ENCODE measurements at regions not wholly inside any gene's neighbourhood (a gene's known extent, or its start where the extent isn't known, plus 50 kb on each side); places are given as distances from the start of the nearest gene placed in this dataset.

DNA sequence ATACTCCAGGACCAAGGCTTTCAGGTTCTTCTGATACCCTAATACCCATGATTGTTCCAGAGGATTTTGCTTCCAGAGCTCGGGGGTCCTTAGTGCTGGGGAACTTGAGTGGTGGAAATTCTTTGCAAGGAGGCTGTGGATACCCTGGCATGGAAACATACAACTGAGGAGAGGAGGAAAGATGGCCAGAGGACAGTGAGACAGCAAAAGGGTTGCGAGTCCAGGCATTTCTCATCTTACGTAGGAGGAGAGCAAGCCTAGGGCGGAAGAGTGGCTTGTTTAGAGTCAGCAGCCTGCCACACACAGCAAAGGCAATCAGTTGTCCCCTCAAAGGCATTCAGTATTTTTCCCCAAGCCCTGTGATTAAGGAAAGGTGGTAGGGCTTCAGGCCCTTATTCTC lies 73.5 kb downstream of the ADM start:
- no peak overlapping the region for H2BK12ac ChIP-seq (ENCODE audit: low read depth, low read length)
- no peak overlapping the region for H3K14ac ChIP-seq (ENCODE audit: insufficient read length)
- H4K20me1 ChIP-seq (replicated peaks in 1 of 2; ENCODE audit: control insufficient read depth in 1 of 2, insufficient read depth in 2 of 2, low read length in 2 of 2) = no peaks in the 10 kb centered on the region
- H3K4me3 ChIP-seq (ENCODE audit: extremely low read depth in 1 of 4, insufficient read depth in 2 of 4, low read depth in 3 of 4, low read length in 4 of 4) = no peak overlapping the region
- DNase-seq (ENCODE audit: low read depth in 1 of 2, low spot score in 2 of 2) (no peak), FAIRE-seq (no peak)
- H3K27ac ChIP-seq (ENCODE audit: low read depth, low read length) = no peak overlapping the region
- no peak overlapping the region for H3K23ac ChIP-seq (ENCODE audit: insufficient read length)
- H4K5ac ChIP-seq (ENCODE audit: insufficient read length, low read depth, low read length) = no peak overlapping the region
- H4K8ac ChIP-seq (ENCODE audit: extremely low read depth, insufficient read depth, low read length) = no peak overlapping the region; the same call in 1 of the 2 replicates
- no peaks in the 10 kb centered on the region for H3K36me3 ChIP-seq (ENCODE audit: control insufficient read depth in 2 of 4, insufficient read depth in 4 of 4, low read length in 3 of 4)
- 87% methylated on average over 3 of the region's 4 CpGs; no CpG with 5 or more reads in 1 of the 2 experiments for WGBS, 2 experiments (ENCODE audit: extremely low coverage in 1 of 2, insufficient coverage in 1 of 2, insufficient read length in 1 of 2, insufficient replicate concordance in 2 of 2, low coverage in 1 of 2, low lambda C conversion rate in 2 of 2, missing lambda C conversion rate in 1 of 2)
- H3K9ac ChIP-seq (replicated peaks in 1 of 4; ENCODE audit: extremely low read depth in 1 of 4, low read depth in 3 of 4, low read length in 3 of 4) = no peak overlapping the region
- no peak overlapping the region for H2BK20ac ChIP-seq (ENCODE audit: low read length)
- no peak overlapping the region for H4K91ac ChIP-seq (replicated peaks; ENCODE audit: insufficient read length, low read length)
- H3K79me1 ChIP-seq (ENCODE audit: low read depth, low read length) = no peaks in the 10 kb centered on the region
- no peak overlapping the region for H3K4ac ChIP-seq (replicated peaks; ENCODE audit: insufficient read length, low read depth, low read length)
- no peak overlapping the region for H2AFZ ChIP-seq (ENCODE audit: low read length)
- H3K4me2 ChIP-seq (ENCODE audit: insufficient read depth in 1 of 2, low read depth in 2 of 2, low read length in 2 of 2) = no peak overlapping the region
- no peak overlapping the region for H2AK5ac ChIP-seq (ENCODE audit: low read depth, low read length)
- no peak overlapping the region for H3K18ac ChIP-seq (ENCODE audit: extremely low read depth, low read length)
- H2BK15ac ChIP-seq (ENCODE audit: low read length) = 0 out of 2 replicates have a peak overlapping the region, but pooled peaks have one; percentile 24
- H3K4me1 ChIP-seq (replicated peaks in 1 of 4; ENCODE audit: control insufficient read depth in 3 of 4, insufficient read depth in 4 of 4, low read length in 3 of 4) = no peaks in the 10 kb centered on the region
- H3K9me3 ChIP-seq (ENCODE audit: insufficient read depth in 2 of 2, low read depth in 1 of 2, low read length in 1 of 2) = no peaks in the 10 kb centered on the region
- CTCF ChIA-PET (ENCODE audit: partially characterized antibody) = interaction anchor here (0.6 to 4.6 kb wide), 3 partner anchors 11 to 162 kb away, joined by 3 to 30 read pairs (median 3); partner anchors contain the start of gene RNF141
- no peaks in the 10 kb centered on the region for H3K27me3 ChIP-seq (replicated peaks in 1 of 4; ENCODE audit: control insufficient read depth in 3 of 4, extremely low read depth in 1 of 4, insufficient read depth in 3 of 4, low read length in 3 of 4)
- H3K23me2 ChIP-seq (ENCODE audit: low read depth, low read length) = no peaks in the 10 kb centered on the region
- no peak overlapping the region for H2BK5ac ChIP-seq (ENCODE audit: low read depth, low read length)
- H3K56ac ChIP-seq (replicated peaks; ENCODE audit: insufficient read length, low read depth, low read length) = no peak overlapping the region
- no peak overlapping the region for H2BK120ac ChIP-seq (replicated peaks; ENCODE audit: low read depth, low read length)
- no peaks in the 10 kb centered on the region for H3K79me2 ChIP-seq (ENCODE audit: control insufficient read depth in 1 of 2, insufficient read depth in 2 of 2, low read length in 2 of 2)
- POLR2A ChIA-PET (ENCODE audit: partially characterized antibody) = interaction anchor here (1.1 kb wide), 1 partner anchor 75 kb away, joined by 3 read pairs; no protein-coding TSS in a partner anchor
- TF ChIP-seq SIRT6 (IDR thresholded peaks at IDR 0.05; ENCODE audit: low read length) = no peak
- no peak for TF ChIP-seq FOSL1 (IDR thresholded peaks at IDR 0.05; ENCODE audit: insufficient read depth, low read depth, low read length)
- no peak for TF ChIP-seq CHD1 (IDR thresholded peaks at IDR 0.05; ENCODE audit: low read depth, low read length)
- TF ChIP-seq ZNF274 (IDR thresholded peaks at IDR 0.05; ENCODE audit: borderline replicate concordance, extremely low read depth, low read length) = no peak
- no peak for TF ChIP-seq TCF12 (IDR thresholded peaks at IDR 0.05; ENCODE audit: low read depth, low read length)
- TF ChIP-seq SRF (IDR thresholded peaks at IDR 0.05; ENCODE audit: low read depth, low read length) = no peak
- no peak for TF ChIP-seq CTBP2 (IDR thresholded peaks at IDR 0.05; ENCODE audit: borderline replicate concordance, insufficient read depth, insufficient read length, low read length)
- TF ChIP-seq, protein P1, sequence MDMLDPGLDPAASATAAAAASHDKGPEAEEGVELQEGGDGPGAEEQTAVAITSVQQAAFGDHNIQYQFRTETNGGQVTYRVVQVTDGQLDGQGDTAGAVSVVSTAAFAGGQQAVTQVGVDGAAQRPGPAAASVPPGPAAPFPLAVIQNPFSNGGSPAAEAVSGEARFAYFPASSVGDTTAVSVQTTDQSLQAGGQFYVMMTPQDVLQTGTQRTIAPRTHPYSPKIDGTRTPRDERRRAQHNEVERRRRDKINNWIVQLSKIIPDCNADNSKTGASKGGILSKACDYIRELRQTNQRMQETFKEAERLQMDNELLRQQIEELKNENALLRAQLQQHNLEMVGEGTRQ (IDR thresholded peaks at IDR 0.05; ENCODE audit: low read length) = no peak
- no peak for TF ChIP-seq ASH2L (IDR thresholded peaks at IDR 0.05; ENCODE audit: low read length)
- TF ChIP-seq JUN (IDR thresholded peaks at IDR 0.05; ENCODE audit: low read depth, low read length) = no peak
